ENCODE measurements at regions not wholly inside any gene's neighbourhood (a gene's known extent, or its start where the extent isn't known, plus 50 kb on each side); places are given as distances from the start of the nearest gene placed in this dataset.

GRCh38 chr7:10472115-10472514, 501.6 kb upstream of the PHF14 start:
- H3K27me3 Mint-ChIP-seq (ENCODE audit: low read depth, unreplicated experiment) = no peaks in the 10 kb centered on the region
- Histone ChIP-seq H3K36me3 (ENCODE audit: insufficient read depth, low read length) (no peaks in the 10 kb centered on the region), H3K9ac (ENCODE audit: low read length) (no peak overlapping the region), H3K27me3 (ENCODE audit: insufficient read depth, low read length) (no peaks in the 10 kb centered on the region), H3K79me2 (ENCODE audit: insufficient read depth, low read length) (no peaks in the 10 kb centered on the region), H3K4me3 (ENCODE audit: insufficient read depth, low read depth, low read length) (no peak overlapping the region), H3K27ac (ENCODE audit: low read depth, low read length) (no peak overlapping the region), H3K4me1 (ENCODE audit: insufficient read depth, low read length) (no peaks in the 10 kb centered on the region), H2AFZ (ENCODE audit: low read depth, low read length) (no peak overlapping the region), H4K20me1 (ENCODE audit: insufficient read depth, low read length) (no peaks in the 10 kb centered on the region), H3K9me3 (ENCODE audit: insufficient read depth, low read depth, low read length) (no peaks in the 10 kb centered on the region), H3K4me2 (ENCODE audit: low read length) (no peak overlapping the region)
- no peaks in the 10 kb centered on the region for H3K36me3 Mint-ChIP-seq (ENCODE audit: low read depth, unreplicated experiment)
- FAIRE-seq (no peak), DNase-seq (ENCODE audit: low read depth) (no peak)
- no peak overlapping the region for H3K4me3 Mint-ChIP-seq (ENCODE audit: unreplicated experiment)
- no peaks in the 10 kb centered on the region for H3K9me3 Mint-ChIP-seq (ENCODE audit: unreplicated experiment)
- TF ChIP-seq EZH2 (IDR thresholded peaks at IDR 0.05; ENCODE audit: insufficient read depth, low read length) (no peak), CTCF (IDR thresholded peaks at IDR 0.05; ENCODE audit: insufficient read depth, low read depth, low read length) (no peak)
- no peak overlapping the region for H3K27ac Mint-ChIP-seq (ENCODE audit: unreplicated experiment)
- H3K4me1 Mint-ChIP-seq (ENCODE audit: low read depth, unreplicated experiment) = peaks cover 5% of the 10 kb centered on the region

GRCh38 chr7:10473569-10473968, 500.1 kb upstream of the PHF14 start:
- H3K27me3 Mint-ChIP-seq (ENCODE audit: low read depth, unreplicated experiment) = no peaks in the 10 kb centered on the region
- no peaks in the 10 kb centered on the region for H3K36me3 ChIP-seq (ENCODE audit: insufficient read depth, low read length)
- DNase-seq (ENCODE audit: low read depth) (peak; percentile 1), FAIRE-seq (no peak)
- no peaks in the 10 kb centered on the region for H3K27me3 ChIP-seq (ENCODE audit: insufficient read depth, low read length)
- TF ChIP-seq CTCF (IDR thresholded peaks at IDR 0.05; ENCODE audit: insufficient read depth, low read depth, low read length) = no peak
- no peak for TF ChIP-seq EZH2 (IDR thresholded peaks at IDR 0.05; ENCODE audit: insufficient read depth, low read length)
- no peak overlapping the region for H3K4me3 ChIP-seq (ENCODE audit: insufficient read depth, low read depth, low read length)
- peak overlapping the region; percentile 7 for H3K4me2 ChIP-seq (ENCODE audit: low read length)
- H3K9me3 Mint-ChIP-seq (ENCODE audit: unreplicated experiment) = no peaks in the 10 kb centered on the region
- H3K27ac Mint-ChIP-seq (ENCODE audit: unreplicated experiment) = no peak overlapping the region
- peaks cover 5% of the 10 kb centered on the region for H3K4me1 Mint-ChIP-seq (ENCODE audit: low read depth, unreplicated experiment)
- no peaks in the 10 kb centered on the region for H3K79me2 ChIP-seq (ENCODE audit: insufficient read depth, low read length)
- H3K27ac ChIP-seq (ENCODE audit: low read depth, low read length) = no peak overlapping the region
- H3K36me3 Mint-ChIP-seq (ENCODE audit: low read depth, unreplicated experiment) = no peaks in the 10 kb centered on the region
- H4K20me1 ChIP-seq (ENCODE audit: insufficient read depth, low read length) = no peaks in the 10 kb centered on the region
- no peaks in the 10 kb centered on the region for H3K9me3 ChIP-seq (ENCODE audit: insufficient read depth, low read depth, low read length)
- no peak overlapping the region for H3K4me3 Mint-ChIP-seq (ENCODE audit: unreplicated experiment)
- H2AFZ ChIP-seq (ENCODE audit: low read depth, low read length) = no peak overlapping the region
- no peaks in the 10 kb centered on the region for H3K4me1 ChIP-seq (ENCODE audit: insufficient read depth, low read length)
- no peak overlapping the region for H3K9ac ChIP-seq (ENCODE audit: low read length)

- TF ChIP-seq EZH2 (IDR thresholded peaks at IDR 0.05; ENCODE audit: insufficient read depth, low read length) (no peak), CTCF (IDR thresholded peaks at IDR 0.05; ENCODE audit: insufficient read depth, low read depth, low read length) (no peak)
- Histone ChIP-seq H3K4me3 (ENCODE audit: insufficient read depth, low read depth, low read length) (no peak overlapping the region), H3K9me3 (ENCODE audit: insufficient read depth, low read depth, low read length) (no peaks in the 10 kb centered on the region), H3K79me2 (ENCODE audit: insufficient read depth, low read length) (no peaks in the 10 kb centered on the region), H2AFZ (ENCODE audit: low read depth, low read length) (no peak overlapping the region), H3K4me2 (ENCODE audit: low read length) (peak overlapping the region; percentile 7), H3K36me3 (ENCODE audit: insufficient read depth, low read length) (no peaks in the 10 kb centered on the region), H4K20me1 (ENCODE audit: insufficient read depth, low read length) (no peaks in the 10 kb centered on the region), H3K9ac (ENCODE audit: low read length) (no peak overlapping the region), H3K4me1 (ENCODE audit: insufficient read depth, low read length) (no peaks in the 10 kb centered on the region), H3K27ac (ENCODE audit: low read depth, low read length) (no peak overlapping the region), H3K27me3 (ENCODE audit: insufficient read depth, low read length) (no peaks in the 10 kb centered on the region)
- H3K27ac Mint-ChIP-seq (ENCODE audit: unreplicated experiment) = peak overlapping the region; percentile 84
- peaks cover 5% of the 10 kb centered on the region for H3K4me1 Mint-ChIP-seq (ENCODE audit: low read depth, unreplicated experiment)
- no peaks in the 10 kb centered on the region for H3K27me3 Mint-ChIP-seq (ENCODE audit: low read depth, unreplicated experiment)
- no peaks in the 10 kb centered on the region for H3K36me3 Mint-ChIP-seq (ENCODE audit: low read depth, unreplicated experiment)
- H3K4me3 Mint-ChIP-seq (ENCODE audit: unreplicated experiment) = no peak overlapping the region
- DNase-seq (ENCODE audit: low read depth) (peak; percentile 35), FAIRE-seq (no peak)
- no peaks in the 10 kb centered on the region for H3K9me3 Mint-ChIP-seq (ENCODE audit: unreplicated experiment)
Observed at GRCh38 chr7:10474048-10474447, 499.6 kb upstream of the PHF14 start.

Measured in astrocyte (in vitro differentiated cells and primary cell).